GM12874 (cell line): ENCODE measurements at regions not wholly inside any gene's neighbourhood (a gene's known extent, or its start where the extent isn't known, plus 50 kb on each side); places are given as distances from the start of the nearest gene placed in this dataset.

Source experiments
- CTCF ChIP-seq: IDR thresholded peaks from 2 replicates; pipeline ENCODE4 v1.5.1; 2011; ENCODE audit warnings: low read depth, mild to moderate bottlenecking, control low read depth, low read length, moderate library complexity; ENCODE audit not compliant: insufficient read depth

DNA sequence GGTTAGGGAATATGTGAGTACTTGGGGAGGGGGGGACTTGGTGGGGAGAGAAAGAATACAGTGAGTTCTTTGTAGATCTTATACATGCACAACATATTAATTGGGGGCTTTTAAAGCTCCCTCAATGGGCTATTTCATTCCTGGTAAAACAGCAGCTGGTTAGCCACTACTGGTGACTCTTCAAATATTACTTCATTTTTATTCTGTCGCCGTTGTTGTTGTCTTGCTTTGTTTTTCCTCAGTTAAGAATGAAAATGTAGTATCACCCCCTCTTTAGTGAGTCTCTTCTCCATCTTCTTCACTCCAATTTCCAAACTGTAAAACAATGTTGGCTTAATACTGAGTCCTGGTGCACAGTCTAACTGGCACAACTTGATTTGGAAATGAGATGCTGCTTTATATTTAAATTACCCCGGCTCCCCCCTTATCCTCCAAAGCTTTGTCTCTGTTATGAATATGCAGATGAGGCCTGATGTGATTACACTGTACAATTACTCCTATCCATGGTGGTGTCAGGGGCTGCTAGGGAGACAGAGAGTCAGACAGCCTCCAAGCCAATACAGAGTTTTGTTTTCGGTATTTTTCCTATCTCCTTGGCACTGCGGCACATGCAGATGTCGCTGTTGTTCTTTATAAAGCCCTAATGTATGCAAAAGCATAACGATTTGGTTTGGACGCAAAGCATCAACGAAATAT, 256.9 kb upstream of the PMFBP1 start:
- no peak for TF ChIP-seq CTCF

DNA sequence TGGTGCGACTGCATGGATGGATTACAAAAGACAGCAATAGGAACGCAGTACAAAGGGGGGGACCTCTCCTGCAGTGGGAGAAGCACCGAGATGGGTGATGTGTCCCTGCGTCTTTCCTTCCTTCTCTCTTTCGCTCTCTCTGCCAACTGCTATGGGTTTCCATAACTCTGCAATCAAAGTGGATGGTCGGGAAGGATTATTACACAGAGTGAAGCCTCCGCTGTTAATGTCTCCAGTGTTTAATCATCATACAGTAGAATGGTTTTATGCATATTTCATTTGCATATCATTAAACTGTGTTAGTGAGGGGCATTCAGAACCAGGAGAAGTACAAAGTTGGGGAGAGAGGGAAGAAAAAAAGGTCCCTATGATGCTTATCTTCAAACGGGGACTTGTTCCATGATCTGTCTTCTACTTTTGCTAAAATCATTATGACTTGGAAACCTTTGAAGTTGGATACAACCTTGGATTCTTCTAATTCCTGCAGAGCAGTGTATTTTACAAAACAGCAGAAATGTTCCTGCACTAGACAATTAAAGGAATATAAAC, 255.9 kb upstream of the PMFBP1 start:
- TF ChIP-seq CTCF, result no peak

GRCh38 chr16:72427051-72427782, 255.3 kb upstream of the PMFBP1 start:
- no peak for TF ChIP-seq CTCF

GRCh38 chr16:72426386-72426785, 254.4 kb upstream of the PMFBP1 start:
- no peak for TF ChIP-seq CTCF

- TF ChIP-seq CTCF, result no peak
Measured at GRCh38 chr16:72425571-72426341, 253.8 kb upstream of the PMFBP1 start.

GRCh38 chr16:72424757-72425156, 252.8 kb upstream of the PMFBP1 start:
- no peak for TF ChIP-seq CTCF

GRCh38 chr16:72422308-72422897, 250.4 kb upstream of the PMFBP1 start:
- TF ChIP-seq CTCF, result no peak
